Caco-2 (cell line): ENCODE measurements at regions not wholly inside any gene's neighbourhood (a gene's known extent, or its start where the extent isn't known, plus 50 kb on each side); places are given as distances from the start of the nearest gene placed in this dataset.

Source experiments
- BruUV-seq: library from RNA; stranded (reverse); fragments of 400-500 nt; replicated peaks from 2 replicates; lab custom pipeline; 2021; lab: Mats Ljungman, UMichigan
- CTCF ChIA-PET: fragments of 300-600 bp; sonication (Branson Sonifier 250); formaldehyde crosslinking; loops from one replicate; lab custom pipeline; 2022; ENCODE audit warnings: antibody characterized with exemption; lab: Charles Lee
- POLR2A ChIA-PET: fragments of 300-600 bp; sonication (Branson Sonifier 250); formaldehyde crosslinking; loops from one replicate; lab custom pipeline; 2022; ENCODE audit warnings: antibody characterized with exemption; lab: Charles Lee
- DNase-seq, 2 experiments: peaks; one replicate each; pipeline versions ENCODE4 v3.0.0 to v3.0.0-alpha.2; 2020 to 2022
- H3K27me3 ChIP-seq: replicated peaks from 2 replicates; pipeline ENCODE4 v1.6.0; 2011; ENCODE audit warnings: low read length; ENCODE audit not compliant: control insufficient read depth, insufficient read depth
- H3K36me3 ChIP-seq: 2 replicates; pipeline ENCODE4 v1.5.1; 2011; ENCODE audit warnings: low read length; ENCODE audit not compliant: control insufficient read depth, insufficient read depth
- H3K4me1 ChIP-seq: fragments of 250-450 bp; sonication (Bioruptor Pico); 2 replicates; pipeline ENCODE4 v1.5.1; 2020; ENCODE audit warnings: mild to moderate bottlenecking
- H3K4me3 ChIP-seq: 2 replicates; pipeline ENCODE4 v1.5.1; 2011; ENCODE audit warnings: low read depth, mild to moderate bottlenecking, control low read depth, low read length
- H3K9me3 ChIP-seq: fragments of 250-450 bp; sonication (Bioruptor Pico); 2 replicates; pipeline ENCODE4 v1.5.1; 2020; ENCODE audit warnings: mild to moderate bottlenecking, moderate library complexity
- H3K27ac Mint-ChIP-seq: one replicate; pipeline ENCODE4 v1.8.0; 2022; ENCODE audit warnings: mixed read lengths; ENCODE audit not compliant: unreplicated experiment
- H3K27me3 Mint-ChIP-seq: one replicate; pipeline ENCODE4 v1.8.0; 2022; ENCODE audit warnings: mixed read lengths; ENCODE audit not compliant: insufficient read depth, unreplicated experiment
- H3K36me3 Mint-ChIP-seq: one replicate; pipeline ENCODE4 v1.8.0; 2022; ENCODE audit warnings: mild to moderate bottlenecking, mixed read lengths; ENCODE audit not compliant: insufficient read depth, unreplicated experiment
- H3K4me1 Mint-ChIP-seq: one replicate; pipeline ENCODE4 v1.8.0; 2022; ENCODE audit warnings: low read depth, mixed read lengths; ENCODE audit not compliant: unreplicated experiment
- H3K4me3 Mint-ChIP-seq: one replicate; pipeline ENCODE4 v1.8.0; 2022; ENCODE audit warnings: mild to moderate bottlenecking, moderate library complexity, mixed read lengths; ENCODE audit not compliant: unreplicated experiment
- H3K9me3 Mint-ChIP-seq: one replicate; pipeline ENCODE4 v1.8.0; 2022; ENCODE audit warnings: mixed read lengths; ENCODE audit not compliant: unreplicated experiment
- CTCF ChIP-seq, 2 experiments: fragments of 200-600 bp in 1 of 2; IDR thresholded peaks; 1 replicate in 1 of 2; 2 replicates in 1 of 2; pipeline versions ENCODE4 v1.5.1 to v1.8.0; 2011 to 2022; ENCODE audit warnings: antibody characterized with exemption in 1 of 2, control low read depth in 1 of 2, inconsistent platforms in 1 of 2, low read depth in 1 of 2, low read length in 1 of 2, mild to moderate bottlenecking in 1 of 2, moderate library complexity in 1 of 2; ENCODE audit not compliant: insufficient read depth in 1 of 2, severe bottlenecking in 1 of 2, unreplicated experiment in 1 of 2
- intact Hi-C: fragments of 100-400 bp; cut with micrococcal nuclease; formaldehyde crosslinking; loops from one replicate; pipeline ENCODE4 v1.10.0; 2022; ENCODE audit not compliant: unreplicated experiment

GRCh38 chr2:196501836-196502235, 137.7 kb upstream of the CCDC150 start:
- H3K36me3 ChIP-seq = no peaks in the 10 kb centered on the region
- Mint-ChIP-seq H3K4me3 (no peak overlapping the region), H3K9me3 (peaks cover 11% of the 10 kb centered on the region), H3K27ac (no peak overlapping the region), H3K27me3 (no peaks in the 10 kb centered on the region), H3K36me3 (no peaks in the 10 kb centered on the region), H3K4me1 (no peaks in the 10 kb centered on the region)
- H3K4me3 ChIP-seq = no peak overlapping the region
- ChIA-PET POLR2A (no interaction called here), CTCF (no interaction called here)
- no TSS peak for BruUV-seq
- no peaks in the 10 kb centered on the region for H3K4me1 ChIP-seq
- no peak for TF ChIP-seq CTCF (IDR thresholded peaks at IDR 0.05; ENCODE audit: insufficient read depth in 1 of 2, low read depth in 1 of 2, low read length in 1 of 2, severe bottlenecking in 1 of 2, unreplicated experiment in 1 of 2)
- H3K27me3 ChIP-seq = no peaks in the 10 kb centered on the region
- intact Hi-C loops = no loop called here
- peaks cover 20% of the 10 kb centered on the region for H3K9me3 ChIP-seq
- no peak for DNase-seq

- intact Hi-C loops = no loop called here
- CTCF ChIA-PET = no interaction called here
- Mint-ChIP-seq H3K36me3 (no peaks in the 10 kb centered on the region), H3K4me1 (no peaks in the 10 kb centered on the region), H3K9me3 (peaks cover 11% of the 10 kb centered on the region), H3K27ac (no peak overlapping the region), H3K27me3 (no peaks in the 10 kb centered on the region), H3K4me3 (no peak overlapping the region)
- TF ChIP-seq CTCF (IDR thresholded peaks at IDR 0.05; ENCODE audit: insufficient read depth in 1 of 2, low read depth in 1 of 2, low read length in 1 of 2, severe bottlenecking in 1 of 2, unreplicated experiment in 1 of 2) = no peak
- Histone ChIP-seq H3K36me3 (no peaks in the 10 kb centered on the region), H3K4me1 (no peaks in the 10 kb centered on the region), H3K9me3 (peaks cover 20% of the 10 kb centered on the region), H3K27me3 (no peaks in the 10 kb centered on the region), H3K4me3 (no peak overlapping the region)
- POLR2A ChIA-PET = no interaction called here
- no TSS peak for BruUV-seq
- DNase-seq = no peak
Observed at GRCh38 chr2:196502386-196502785, 137.1 kb upstream of the CCDC150 start.

GRCh38 chr2:196503398-196503797, 136.1 kb upstream of the CCDC150 start:
- BruUV-seq = no TSS peak
- POLR2A ChIA-PET = no interaction called here

More at GRCh38 chr2:196503398-196503797, 136.1 kb upstream of the CCDC150 start:
- no peak overlapping the region for H3K27ac Mint-ChIP-seq
- peaks cover 9% of the 10 kb centered on the region for H3K9me3 Mint-ChIP-seq
- Histone ChIP-seq H3K27me3 (no peaks in the 10 kb centered on the region), H3K4me3 (no peak overlapping the region), H3K4me1 (no peaks in the 10 kb centered on the region), H3K36me3 (no peaks in the 10 kb centered on the region), H3K9me3 (peaks cover 15% of the 10 kb centered on the region)
- no peak for TF ChIP-seq CTCF (IDR thresholded peaks at IDR 0.05; ENCODE audit: insufficient read depth in 1 of 2, low read depth in 1 of 2, low read length in 1 of 2, severe bottlenecking in 1 of 2, unreplicated experiment in 1 of 2)
- no peaks in the 10 kb centered on the region for H3K36me3 Mint-ChIP-seq
- DNase-seq = no peak
- CTCF ChIA-PET = no interaction called here
- no peaks in the 10 kb centered on the region for H3K4me1 Mint-ChIP-seq
- no peak overlapping the region for H3K4me3 Mint-ChIP-seq
- no peaks in the 10 kb centered on the region for H3K27me3 Mint-ChIP-seq
- intact Hi-C loops = no loop called here
